ENCODE measurements at regions not wholly inside any gene's neighbourhood (a gene's known extent, or its start where the extent isn't known, plus 50 kb on each side); places are given as distances from the start of the nearest gene placed in this dataset.
A peak's percentile ranks its signal among the peaks of the same experiment; 100 is the strongest.
"Not testable (repeated sequence)": the region's sequence is repeated elsewhere in the genome, so short reads cannot be mapped to it uniquely, and the experiment has no call there.

GRCh38 chr2:144747571-144747970 lies 227.7 kb upstream of the ZEB2 start:
- H3K27me3 ChIP-seq (ENCODE audit: control insufficient read depth, insufficient read depth, low read length): no peaks in the 10 kb centered on the region
- no peak overlapping the region for H3K4me3 ChIP-seq (ENCODE audit: low read depth, low read length)
- peaks cover 36% of the 10 kb centered on the region for H3K9me3 ChIP-seq (ENCODE audit: control insufficient read depth, insufficient read depth, low read length)
- H3K9ac ChIP-seq (ENCODE audit: low read depth, low read length): no peak overlapping the region
- no peaks in the 10 kb centered on the region for H3K36me3 ChIP-seq (ENCODE audit: control insufficient read depth, insufficient read depth, low read length)
- H3K27ac ChIP-seq (ENCODE audit: low read depth, low read length): no peak overlapping the region
- no peaks in the 10 kb centered on the region for H3K4me1 ChIP-seq (ENCODE audit: control insufficient read depth, insufficient read depth, low read length)

- Histone ChIP-seq H3K27ac (ENCODE audit: low read depth, low read length) (no peak overlapping the region), H3K9ac (ENCODE audit: low read depth, low read length) (no peak overlapping the region), H3K4me3 (ENCODE audit: low read depth, low read length) (no peak overlapping the region), H3K4me1 (ENCODE audit: control insufficient read depth, insufficient read depth, low read length) (no peaks in the 10 kb centered on the region), H3K27me3 (ENCODE audit: control insufficient read depth, insufficient read depth, low read length) (no peaks in the 10 kb centered on the region), H3K9me3 (ENCODE audit: control insufficient read depth, insufficient read depth, low read length) (peaks cover 33% of the 10 kb centered on the region), H3K36me3 (ENCODE audit: control insufficient read depth, insufficient read depth, low read length) (no peaks in the 10 kb centered on the region)
Observed at GRCh38 chr2:144745424-144745823, 225.5 kb upstream of the ZEB2 start.

- H3K27ac ChIP-seq (ENCODE audit: low read depth, low read length): no peak overlapping the region
- no peaks in the 10 kb centered on the region for H3K4me1 ChIP-seq (ENCODE audit: control insufficient read depth, insufficient read depth, low read length)
- no peaks in the 10 kb centered on the region for H3K36me3 ChIP-seq (ENCODE audit: control insufficient read depth, insufficient read depth, low read length)
- no peaks in the 10 kb centered on the region for H3K9me3 ChIP-seq (ENCODE audit: control insufficient read depth, insufficient read depth, low read length)
- H3K9ac ChIP-seq (ENCODE audit: low read depth, low read length): no peak overlapping the region
- no peaks in the 10 kb centered on the region for H3K27me3 ChIP-seq (ENCODE audit: control insufficient read depth, insufficient read depth, low read length)
- H3K4me3 ChIP-seq (ENCODE audit: low read depth, low read length): no peak overlapping the region
Observed at GRCh38 chr2:144738749-144739148, 218.8 kb upstream of the ZEB2 start.

GRCh38 chr2:144730711-144731110 lies 210.8 kb upstream of the ZEB2 start:
- no peaks in the 10 kb centered on the region for H3K36me3 ChIP-seq (ENCODE audit: control insufficient read depth, insufficient read depth, low read length)
- H3K4me3 ChIP-seq (ENCODE audit: low read depth, low read length): no peak overlapping the region
- no peaks in the 10 kb centered on the region for H3K27me3 ChIP-seq (ENCODE audit: control insufficient read depth, insufficient read depth, low read length)
- no peak overlapping the region for H3K27ac ChIP-seq (ENCODE audit: low read depth, low read length)
- no peaks in the 10 kb centered on the region for H3K9me3 ChIP-seq (ENCODE audit: control insufficient read depth, insufficient read depth, low read length)
- no peak overlapping the region for H3K9ac ChIP-seq (ENCODE audit: low read depth, low read length)
- H3K4me1 ChIP-seq (ENCODE audit: control insufficient read depth, insufficient read depth, low read length): no peaks in the 10 kb centered on the region

GRCh38 chr2:144724460-144724859 lies 204.5 kb upstream of the ZEB2 start:
- H3K4me1 ChIP-seq (ENCODE audit: control insufficient read depth, insufficient read depth, low read length); H3K4me3 ChIP-seq (ENCODE audit: low read depth, low read length); H3K27ac ChIP-seq (ENCODE audit: low read depth, low read length); H3K36me3 ChIP-seq (ENCODE audit: control insufficient read depth, insufficient read depth, low read length); H3K9me3 ChIP-seq (ENCODE audit: control insufficient read depth, insufficient read depth, low read length); H3K9ac ChIP-seq (ENCODE audit: low read depth, low read length); H3K27me3 ChIP-seq (ENCODE audit: control insufficient read depth, insufficient read depth, low read length): not testable (repeated sequence)

- H3K9me3 ChIP-seq (ENCODE audit: control insufficient read depth, insufficient read depth, low read length): peaks cover 8% of the 10 kb centered on the region
- H3K36me3 ChIP-seq (ENCODE audit: control insufficient read depth, insufficient read depth, low read length): no peaks in the 10 kb centered on the region
- no peaks in the 10 kb centered on the region for H3K27me3 ChIP-seq (ENCODE audit: control insufficient read depth, insufficient read depth, low read length)
- H3K4me1 ChIP-seq (ENCODE audit: control insufficient read depth, insufficient read depth, low read length): peaks cover 4% of the 10 kb centered on the region; the same call in 1 of the 2 replicates
- no peak overlapping the region for H3K4me3 ChIP-seq (ENCODE audit: low read depth, low read length)
- H3K9ac ChIP-seq (ENCODE audit: low read depth, low read length): no peak overlapping the region
- H3K27ac ChIP-seq (ENCODE audit: low read depth, low read length): no peak overlapping the region
Observed at GRCh38 chr2:144718376-144718775, 198.5 kb upstream of the ZEB2 start.

- H3K36me3 ChIP-seq (ENCODE audit: control insufficient read depth, insufficient read depth, low read length): no peaks in the 10 kb centered on the region
- peaks cover 8% of the 10 kb centered on the region for H3K9me3 ChIP-seq (ENCODE audit: control insufficient read depth, insufficient read depth, low read length)
- no peaks in the 10 kb centered on the region for H3K27me3 ChIP-seq (ENCODE audit: control insufficient read depth, insufficient read depth, low read length)
- no peak overlapping the region for H3K27ac ChIP-seq (ENCODE audit: low read depth, low read length)
- H3K4me3 ChIP-seq (ENCODE audit: low read depth, low read length): no peak overlapping the region
- no peak overlapping the region for H3K9ac ChIP-seq (ENCODE audit: low read depth, low read length)
- peaks cover 27% of the 10 kb centered on the region for H3K4me1 ChIP-seq (ENCODE audit: control insufficient read depth, insufficient read depth, low read length)
Observed at GRCh38 chr2:144715992-144716391, 196.1 kb upstream of the ZEB2 start.

GRCh38 chr2:144713410-144713809 lies 193.5 kb upstream of the ZEB2 start:
- no peak overlapping the region for H3K27ac ChIP-seq (ENCODE audit: low read depth, low read length)
- H3K4me1 ChIP-seq (ENCODE audit: control insufficient read depth, insufficient read depth, low read length): peaks cover 29% of the 10 kb centered on the region

GRCh38 chr2:144712550-144712940 lies 192.6 kb upstream of the ZEB2 start:
- H3K4me3 ChIP-seq (ENCODE audit: low read depth, low read length): no peak overlapping the region
- peaks cover 29% of the 10 kb centered on the region for H3K4me1 ChIP-seq (ENCODE audit: control insufficient read depth, insufficient read depth, low read length)
- no peaks in the 10 kb centered on the region for H3K27me3 ChIP-seq (ENCODE audit: control insufficient read depth, insufficient read depth, low read length)
- H3K9me3 ChIP-seq (ENCODE audit: control insufficient read depth, insufficient read depth, low read length): no peaks in the 10 kb centered on the region
- no peaks in the 10 kb centered on the region for H3K36me3 ChIP-seq (ENCODE audit: control insufficient read depth, insufficient read depth, low read length)
- H3K9ac ChIP-seq (ENCODE audit: low read depth, low read length): no peak overlapping the region
- H3K27ac ChIP-seq (ENCODE audit: low read depth, low read length): peak overlapping the region; percentile 55

More at GRCh38 chr2:144713410-144713809, 193.5 kb upstream of the ZEB2 start:
- H3K4me3 ChIP-seq (ENCODE audit: low read depth, low read length): no peak overlapping the region
- H3K27me3 ChIP-seq (ENCODE audit: control insufficient read depth, insufficient read depth, low read length): no peaks in the 10 kb centered on the region
- peaks cover 7% of the 10 kb centered on the region for H3K9me3 ChIP-seq (ENCODE audit: control insufficient read depth, insufficient read depth, low read length)
- no peaks in the 10 kb centered on the region for H3K36me3 ChIP-seq (ENCODE audit: control insufficient read depth, insufficient read depth, low read length)
- H3K9ac ChIP-seq (ENCODE audit: low read depth, low read length): no peak overlapping the region

GRCh38 chr2:144711630-144712549 lies 192.0 kb upstream of the ZEB2 start:
- no peaks in the 10 kb centered on the region for H3K36me3 ChIP-seq (ENCODE audit: control insufficient read depth, insufficient read depth, low read length)
- no peak overlapping the region for H3K4me3 ChIP-seq (ENCODE audit: low read depth, low read length)
- H3K9ac ChIP-seq (ENCODE audit: low read depth, low read length): no peak overlapping the region
- peaks cover 29% of the 10 kb centered on the region for H3K4me1 ChIP-seq (ENCODE audit: control insufficient read depth, insufficient read depth, low read length)
- no peaks in the 10 kb centered on the region for H3K27me3 ChIP-seq (ENCODE audit: control insufficient read depth, insufficient read depth, low read length)
- H3K9me3 ChIP-seq (ENCODE audit: control insufficient read depth, insufficient read depth, low read length): no peaks in the 10 kb centered on the region
- H3K27ac ChIP-seq (ENCODE audit: low read depth, low read length): peak overlapping the region; percentile 55

- no peaks in the 10 kb centered on the region for H3K36me3 ChIP-seq (ENCODE audit: control insufficient read depth, insufficient read depth, low read length)
- H3K9me3 ChIP-seq (ENCODE audit: control insufficient read depth, insufficient read depth, low read length): no peaks in the 10 kb centered on the region
- peaks cover 29% of the 10 kb centered on the region for H3K4me1 ChIP-seq (ENCODE audit: control insufficient read depth, insufficient read depth, low read length)
- no peak overlapping the region for H3K9ac ChIP-seq (ENCODE audit: low read depth, low read length)
- H3K27ac ChIP-seq (ENCODE audit: low read depth, low read length): no peak overlapping the region
- H3K27me3 ChIP-seq (ENCODE audit: control insufficient read depth, insufficient read depth, low read length): no peaks in the 10 kb centered on the region
- H3K4me3 ChIP-seq (ENCODE audit: low read depth, low read length): no peak overlapping the region
Observed at GRCh38 chr2:144711084-144711483, 191.2 kb upstream of the ZEB2 start.

Data from HUES48 (cell line).